HEK293 (cell line): ENCODE measurements at regions not wholly inside any gene's neighbourhood (a gene's known extent, or its start where the extent isn't known, plus 50 kb on each side); places are given as distances from the start of the nearest gene placed in this dataset.

Experiments used
- CTCF ChIA-PET: fragments of 350-600 bp; formaldehyde crosslinking; extraction: SDS; loops from one replicate; lab custom pipeline; 2021; ENCODE audit warnings: antibody characterized with exemption; lab: Yijun Ruan, JAX
- POLR2A ChIA-PET: fragments of 300-600 bp; formaldehyde crosslinking; extraction: SDS; loops from one replicate; lab custom pipeline; 2020; ENCODE audit warnings: antibody characterized with exemption, inconsistent platforms; lab: Yijun Ruan, JAX
- H3K27ac ChIP-seq: fragments of 200-500 bp; sonication (Bioruptor generic); 2 replicates; pipeline ENCODE4 v1.5.1; 2014; ENCODE audit warnings: low read depth, low read length, control low read depth, inconsistent platforms; ENCODE audit errors: extremely low read depth
- H3K36me3 ChIP-seq, 2 experiments: fragments of 200-500 bp in 1 of 2; sonication (Bioruptor generic) in 1 of 2; 1 replicate in 1 of 2; 2 replicates in 1 of 2; pipeline ENCODE4 v1.5.1; 2014 to 2017; ENCODE audit warnings: inconsistent platforms in 2 of 2, low read length in 2 of 2; ENCODE audit not compliant: control insufficient read depth in 2 of 2, insufficient read depth in 1 of 2
- H3K4me1 ChIP-seq: fragments of 200-500 bp; sonication (Bioruptor generic); 2 replicates; pipeline ENCODE4 v1.5.1; 2014; ENCODE audit warnings: mild to moderate bottlenecking, low read length, inconsistent platforms; ENCODE audit not compliant: control insufficient read depth, insufficient read depth
- H3K4me3 ChIP-seq: 2 replicates; pipeline ENCODE4 v1.5.1; 2011; ENCODE audit warnings: low read depth, mild to moderate bottlenecking, control low read depth, low read length, moderate library complexity
- H3K9me3 ChIP-seq: fragments of 200-500 bp; sonication (Bioruptor generic); 2 replicates; pipeline ENCODE4 v1.5.1; 2014; ENCODE audit warnings: low read depth, low read length, inconsistent platforms; ENCODE audit not compliant: control insufficient read depth, insufficient read depth
- SCRT1 ChIP-seq: fragments of 450-650 bp; formaldehyde crosslinking; IDR thresholded peaks from 2 replicates; pipeline ENCODE4 v1.5.1; 2016; ENCODE audit warnings: missing biosample characterization, missing genetic modification characterization, borderline replicate concordance
- SCRT2 ChIP-seq: fragments of 450-650 bp; formaldehyde crosslinking; IDR thresholded peaks from 2 replicates; pipeline ENCODE4 v1.5.1; 2016; ENCODE audit warnings: missing biosample characterization, missing genetic modification characterization
- SP2 ChIP-seq: fragments of 450-650 bp; formaldehyde crosslinking; IDR thresholded peaks from 2 replicates; pipeline ENCODE4 v1.5.1; 2016; ENCODE audit warnings: missing biosample characterization, missing genetic modification characterization
- ZNF423 ChIP-seq: fragments of 450-650 bp; formaldehyde crosslinking; IDR thresholded peaks from 2 replicates; pipeline ENCODE4 v1.5.1; 2016; ENCODE audit warnings: missing biosample characterization, missing genetic modification characterization
- ZXDB ChIP-seq: fragments of 450-650 bp; formaldehyde crosslinking; IDR thresholded peaks from 2 replicates; pipeline ENCODE4 v1.5.1; 2016; ENCODE audit warnings: missing biosample characterization, missing genetic modification characterization
- TF ChIP-seq, protein P1 (sequence below): fragments of 450-650 bp; formaldehyde crosslinking; IDR thresholded peaks from 2 replicates; pipeline ENCODE4 v1.5.1; 2016; ENCODE audit warnings: missing biosample characterization, missing genetic modification characterization, borderline replicate concordance
- TF ChIP-seq, protein P2 (sequence below): fragments of 450-650 bp; formaldehyde crosslinking; IDR thresholded peaks from 2 replicates; pipeline ENCODE4 v1.5.1; 2017; ENCODE audit warnings: missing biosample characterization, mild to moderate bottlenecking, missing genetic modification characterization, moderate library complexity

- Histone ChIP-seq H3K4me1 (no peaks in the 10 kb centered on the region), H3K36me3 (no peaks in the 10 kb centered on the region), H3K4me3 (no peak overlapping the region), H3K9me3 (no peaks in the 10 kb centered on the region), H3K27ac (no peak overlapping the region)
- TF ChIP-seq SP2 (tag by site-specific recombination) (no peak), SCRT1 (0 out of 2 replicates have a peak, but pooled peaks have one; percentile 23), ZNF423 (tag by site-specific recombination) (no peak), ZXDB (tag by site-specific recombination) (no peak), SCRT2 (tag by site-specific recombination) (0 out of 2 replicates have a peak, but pooled peaks have one; percentile 11)
- TF ChIP-seq, protein P1, sequence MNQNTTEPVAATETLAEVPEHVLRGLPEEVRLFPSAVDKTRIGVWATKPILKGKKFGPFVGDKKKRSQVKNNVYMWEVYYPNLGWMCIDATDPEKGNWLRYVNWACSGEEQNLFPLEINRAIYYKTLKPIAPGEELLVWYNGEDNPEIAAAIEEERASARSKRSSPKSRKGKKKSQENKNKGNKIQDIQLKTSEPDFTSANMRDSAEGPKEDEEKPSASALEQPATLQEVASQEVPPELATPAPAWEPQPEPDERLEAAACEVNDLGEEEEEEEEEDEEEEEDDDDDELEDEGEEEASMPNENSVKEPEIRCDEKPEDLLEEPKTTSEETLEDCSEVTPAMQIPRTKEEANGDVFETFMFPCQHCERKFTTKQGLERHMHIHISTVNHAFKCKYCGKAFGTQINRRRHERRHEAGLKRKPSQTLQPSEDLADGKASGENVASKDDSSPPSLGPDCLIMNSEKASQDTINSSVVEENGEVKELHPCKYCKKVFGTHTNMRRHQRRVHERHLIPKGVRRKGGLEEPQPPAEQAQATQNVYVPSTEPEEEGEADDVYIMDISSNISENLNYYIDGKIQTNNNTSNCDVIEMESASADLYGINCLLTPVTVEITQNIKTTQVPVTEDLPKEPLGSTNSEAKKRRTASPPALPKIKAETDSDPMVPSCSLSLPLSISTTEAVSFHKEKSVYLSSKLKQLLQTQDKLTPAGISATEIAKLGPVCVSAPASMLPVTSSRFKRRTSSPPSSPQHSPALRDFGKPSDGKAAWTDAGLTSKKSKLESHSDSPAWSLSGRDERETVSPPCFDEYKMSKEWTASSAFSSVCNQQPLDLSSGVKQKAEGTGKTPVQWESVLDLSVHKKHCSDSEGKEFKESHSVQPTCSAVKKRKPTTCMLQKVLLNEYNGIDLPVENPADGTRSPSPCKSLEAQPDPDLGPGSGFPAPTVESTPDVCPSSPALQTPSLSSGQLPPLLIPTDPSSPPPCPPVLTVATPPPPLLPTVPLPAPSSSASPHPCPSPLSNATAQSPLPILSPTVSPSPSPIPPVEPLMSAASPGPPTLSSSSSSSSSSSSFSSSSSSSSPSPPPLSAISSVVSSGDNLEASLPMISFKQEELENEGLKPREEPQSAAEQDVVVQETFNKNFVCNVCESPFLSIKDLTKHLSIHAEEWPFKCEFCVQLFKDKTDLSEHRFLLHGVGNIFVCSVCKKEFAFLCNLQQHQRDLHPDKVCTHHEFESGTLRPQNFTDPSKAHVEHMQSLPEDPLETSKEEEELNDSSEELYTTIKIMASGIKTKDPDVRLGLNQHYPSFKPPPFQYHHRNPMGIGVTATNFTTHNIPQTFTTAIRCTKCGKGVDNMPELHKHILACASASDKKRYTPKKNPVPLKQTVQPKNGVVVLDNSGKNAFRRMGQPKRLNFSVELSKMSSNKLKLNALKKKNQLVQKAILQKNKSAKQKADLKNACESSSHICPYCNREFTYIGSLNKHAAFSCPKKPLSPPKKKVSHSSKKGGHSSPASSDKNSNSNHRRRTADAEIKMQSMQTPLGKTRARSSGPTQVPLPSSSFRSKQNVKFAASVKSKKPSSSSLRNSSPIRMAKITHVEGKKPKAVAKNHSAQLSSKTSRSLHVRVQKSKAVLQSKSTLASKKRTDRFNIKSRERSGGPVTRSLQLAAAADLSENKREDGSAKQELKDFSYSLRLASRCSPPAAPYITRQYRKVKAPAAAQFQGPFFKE (tag by site-specific recombination): no peak
- TF ChIP-seq, protein P2, sequence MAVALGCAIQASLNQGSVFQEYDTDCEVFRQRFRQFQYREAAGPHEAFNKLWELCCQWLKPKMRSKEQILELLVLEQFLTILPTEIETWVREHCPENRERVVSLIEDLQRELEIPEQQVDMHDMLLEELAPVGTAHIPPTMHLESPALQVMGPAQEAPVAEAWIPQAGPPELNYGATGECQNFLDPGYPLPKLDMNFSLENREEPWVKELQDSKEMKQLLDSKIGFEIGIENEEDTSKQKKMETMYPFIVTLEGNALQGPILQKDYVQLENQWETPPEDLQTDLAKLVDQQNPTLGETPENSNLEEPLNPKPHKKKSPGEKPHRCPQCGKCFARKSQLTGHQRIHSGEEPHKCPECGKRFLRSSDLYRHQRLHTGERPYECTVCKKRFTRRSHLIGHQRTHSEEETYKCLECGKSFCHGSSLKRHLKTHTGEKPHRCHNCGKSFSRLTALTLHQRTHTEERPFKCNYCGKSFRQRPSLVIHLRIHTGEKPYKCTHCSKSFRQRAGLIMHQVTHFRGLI (tag by site-specific recombination): no peak
- ChIA-PET CTCF (no interaction called here), POLR2A (no interaction called here)
These were observed 50.1 kb upstream of the MAPRE2 start for GRCh38 chr18:34991152-34991551.
